ENCODE measurements at regions not wholly inside any gene's neighbourhood (a gene's known extent, or its start where the extent isn't known, plus 50 kb on each side); places are given as distances from the start of the nearest gene placed in this dataset.

- TF ChIP-seq CTCF (conservative IDR thresholded peaks at IDR 0.05; ENCODE audit: low read depth, low read length): no peak
- no peak for TF ChIP-seq EZH2 (IDR thresholded peaks at IDR 0.05; ENCODE audit: borderline replicate concordance, low read depth, low read length, poor library complexity, severe bottlenecking)
Measured at GRCh38 chr3:64379221-64379620, 154.0 kb upstream of the PRICKLE2 start.

Data from A673 (cell line).